H7 (cell line): ENCODE measurements at regions not wholly inside any gene's neighbourhood (a gene's known extent, or its start where the extent isn't known, plus 50 kb on each side); places are given as distances from the start of the nearest gene placed in this dataset.
"Not testable (repeated sequence)": the region's sequence is repeated elsewhere in the genome, so short reads cannot be mapped to it uniquely, and the experiment has no call there.

Source experiments
- DNase-seq: peaks from one replicate; pipeline ENCODE4 v3.0.0; 2012
- H3K27me3 ChIP-seq: 2 replicates; pipeline ENCODE4 v1.6.0; 2011; ENCODE audit warnings: mild to moderate bottlenecking, low read length; ENCODE audit not compliant: control insufficient read depth, insufficient read depth
- H3K36me3 ChIP-seq: replicated peaks from 2 replicates; pipeline ENCODE4 v1.5.1; 2011; ENCODE audit warnings: low read length; ENCODE audit not compliant: control insufficient read depth, insufficient read depth
- H3K4me3 ChIP-seq: 2 replicates; pipeline ENCODE4 v1.5.1; 2011; ENCODE audit warnings: low read depth, mild to moderate bottlenecking, control low read depth, low read length, moderate library complexity; ENCODE audit not compliant: insufficient read depth

GRCh38 chr16:50497592-50497991, 50.6 kb upstream of the NKD1 start:
- Histone ChIP-seq H3K4me3 (no peak overlapping the region), H3K27me3 (no peaks in the 10 kb centered on the region), H3K36me3 (no peaks in the 10 kb centered on the region)
- DNase-seq, result no peak

GRCh38 chr16:50496990-50497389, 51.2 kb upstream of the NKD1 start:
- Histone ChIP-seq H3K36me3 (no peaks in the 10 kb centered on the region), H3K4me3 (no peak overlapping the region), H3K27me3 (no peaks in the 10 kb centered on the region)
- no peak for DNase-seq

DNA sequence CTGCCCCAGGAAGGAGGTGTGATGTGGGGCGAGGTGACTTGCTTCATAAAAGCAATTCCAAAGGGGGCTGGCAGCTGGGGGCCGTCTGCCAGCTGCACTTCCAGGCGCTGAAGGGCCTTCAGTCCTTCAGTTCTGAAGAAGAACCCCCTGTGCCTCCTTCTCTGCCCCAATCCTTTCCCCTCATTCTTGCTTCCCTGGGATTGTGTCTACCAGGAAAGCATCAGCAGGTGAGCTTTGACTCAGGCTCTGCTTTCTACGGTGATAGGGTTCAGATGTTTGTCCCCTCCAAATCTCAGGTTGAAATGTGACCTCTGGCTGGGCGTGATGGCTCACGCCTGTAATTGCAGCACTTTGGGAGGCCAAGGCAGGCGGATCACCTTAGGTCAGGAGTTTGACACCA, 52.5 kb upstream of the NKD1 start:
- no peak for DNase-seq
- H3K36me3 ChIP-seq, result no peaks in the 10 kb centered on the region
- H3K4me3 ChIP-seq, result no peak overlapping the region
- H3K27me3 ChIP-seq, result no peaks in the 10 kb centered on the region

GRCh38 chr16:50494501-50495491, 53.4 kb upstream of the NKD1 start:
- no peak for DNase-seq
- H3K4me3 ChIP-seq, result no peak overlapping the region
- no peaks in the 10 kb centered on the region for H3K27me3 ChIP-seq
- H3K36me3 ChIP-seq, result no peaks in the 10 kb centered on the region

- H3K36me3 ChIP-seq, result no peaks in the 10 kb centered on the region
- no peak for DNase-seq
- no peak overlapping the region for H3K4me3 ChIP-seq
- H3K27me3 ChIP-seq, result no peaks in the 10 kb centered on the region
These were observed 56.7 kb upstream of the NKD1 start for GRCh38 chr16:50491516-50491915.

DNA sequence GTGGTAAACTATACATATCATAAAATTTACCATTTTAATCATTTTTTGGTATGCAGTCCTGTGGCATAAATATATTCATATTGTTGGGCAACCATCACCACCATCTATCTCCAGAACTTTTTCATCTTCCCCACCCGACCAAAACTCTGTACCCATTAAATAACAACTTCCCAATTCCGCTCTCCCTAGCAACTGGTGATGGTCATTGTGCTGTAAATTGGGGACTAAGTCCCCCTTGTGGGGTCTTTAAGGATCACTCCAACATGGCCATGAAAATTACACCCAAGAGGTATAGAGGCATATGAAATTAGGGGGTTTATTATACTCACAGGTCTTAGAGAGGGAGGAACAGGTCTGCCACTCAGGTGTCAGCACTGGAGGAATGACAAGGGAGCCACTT, 57.4 kb upstream of the NKD1 start:
- DNase-seq, result no peak
- H3K4me3 ChIP-seq, result no peak overlapping the region
- H3K36me3 ChIP-seq, result no peaks in the 10 kb centered on the region
- H3K27me3 ChIP-seq, result no peaks in the 10 kb centered on the region

GRCh38 chr16:50489182-50489581, 59.0 kb upstream of the NKD1 start:
- no peak for DNase-seq
- H3K4me3 ChIP-seq, result no peak overlapping the region

GRCh38 chr16:50487528-50487927, 60.7 kb upstream of the NKD1 start:
- DNase-seq, result no peak
- no peaks in the 10 kb centered on the region for H3K36me3 ChIP-seq
- no peak overlapping the region for H3K4me3 ChIP-seq
- H3K27me3 ChIP-seq, result no peaks in the 10 kb centered on the region

More at GRCh38 chr16:50489182-50489581, 59.0 kb upstream of the NKD1 start:
- Histone ChIP-seq H3K27me3 (no peaks in the 10 kb centered on the region), H3K36me3 (no peaks in the 10 kb centered on the region)

DNA sequence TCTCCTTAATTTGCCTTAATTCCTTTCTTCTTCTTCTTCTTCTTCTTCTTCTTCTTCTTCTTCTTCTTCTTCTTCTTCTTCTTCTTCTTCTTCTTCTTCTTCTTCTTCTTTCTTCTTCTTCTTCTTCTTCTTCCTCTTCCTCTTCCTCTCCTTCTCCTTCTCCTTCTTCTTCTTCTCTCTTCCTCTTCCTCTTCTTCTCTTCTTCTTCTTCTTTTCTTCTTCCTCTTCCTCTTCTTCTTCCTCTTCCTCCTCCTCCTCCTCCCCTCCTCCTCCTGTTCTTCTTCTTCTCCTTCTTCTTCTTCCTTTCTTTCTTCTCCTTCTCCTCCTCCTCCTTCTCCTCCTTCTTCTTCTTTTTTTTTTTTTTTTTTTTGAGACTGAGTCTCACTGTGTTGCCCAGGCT, 62.0 kb upstream of the NKD1 start:
- not testable (repeated sequence) for H3K4me3 ChIP-seq, H3K27me3 ChIP-seq, H3K36me3 ChIP-seq, DNase-seq

DNA sequence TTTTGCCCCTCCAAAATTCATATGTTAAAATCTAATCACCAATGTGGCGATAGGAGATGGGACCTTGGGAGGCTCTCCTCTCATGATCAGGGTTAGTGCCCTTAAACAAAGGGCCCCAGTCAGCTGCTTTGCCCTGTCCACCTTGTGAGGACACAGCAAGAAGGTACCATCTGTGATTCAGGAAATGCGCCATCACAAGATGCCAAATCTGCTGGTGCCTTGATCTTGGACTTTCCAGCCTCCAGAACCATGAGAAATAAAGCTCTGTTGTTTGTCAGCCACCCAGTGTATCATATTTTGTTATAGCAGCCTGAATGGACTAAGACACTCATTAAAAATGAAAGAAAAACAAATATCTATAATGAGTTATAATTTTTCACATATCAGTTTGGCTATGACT, 63.0 kb upstream of the NKD1 start:
- no peaks in the 10 kb centered on the region for H3K36me3 ChIP-seq

GRCh38 chr16:50482271-50482670, 65.9 kb upstream of the NKD1 start:
- H3K36me3 ChIP-seq, result no peaks in the 10 kb centered on the region
- H3K27me3 ChIP-seq, result no peaks in the 10 kb centered on the region
- no peak for DNase-seq
- H3K4me3 ChIP-seq, result no peak overlapping the region

More for the DNA sequence above, 63.0 kb upstream of the NKD1 start:
- Histone ChIP-seq H3K27me3 (no peaks in the 10 kb centered on the region), H3K4me3 (no peak overlapping the region)
- no peak for DNase-seq

GRCh38 chr16:50480206-50480605, 68.0 kb upstream of the NKD1 start:
- Histone ChIP-seq H3K4me3 (no peak overlapping the region), H3K27me3 (no peaks in the 10 kb centered on the region)
- DNase-seq, result no peak

DNA sequence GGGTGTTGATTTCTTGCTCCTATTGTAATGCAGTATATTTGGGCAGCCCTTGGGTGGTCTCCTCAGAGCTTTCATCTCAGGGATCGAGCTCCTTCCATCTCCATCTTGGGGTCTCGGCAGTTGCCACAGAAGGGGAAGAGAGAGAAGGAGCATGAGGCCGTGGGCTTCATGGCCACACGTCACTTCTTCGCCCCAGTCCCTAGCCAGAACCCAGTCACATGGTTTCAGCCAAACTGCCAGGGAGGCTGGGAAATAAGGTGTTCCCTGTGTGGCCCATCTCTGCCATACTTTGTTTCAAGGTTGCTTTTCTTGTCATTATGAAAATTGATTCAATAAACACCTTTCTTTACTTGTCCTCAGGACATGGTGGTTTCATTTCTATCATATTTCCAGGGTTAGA, 68.4 kb upstream of the NKD1 start:
- Histone ChIP-seq H3K36me3 (no peaks in the 10 kb centered on the region), H3K4me3 (no peak overlapping the region), H3K27me3 (no peaks in the 10 kb centered on the region)
- DNase-seq, result no peak

More at GRCh38 chr16:50480206-50480605, 68.0 kb upstream of the NKD1 start:
- H3K36me3 ChIP-seq, result no peaks in the 10 kb centered on the region

DNA sequence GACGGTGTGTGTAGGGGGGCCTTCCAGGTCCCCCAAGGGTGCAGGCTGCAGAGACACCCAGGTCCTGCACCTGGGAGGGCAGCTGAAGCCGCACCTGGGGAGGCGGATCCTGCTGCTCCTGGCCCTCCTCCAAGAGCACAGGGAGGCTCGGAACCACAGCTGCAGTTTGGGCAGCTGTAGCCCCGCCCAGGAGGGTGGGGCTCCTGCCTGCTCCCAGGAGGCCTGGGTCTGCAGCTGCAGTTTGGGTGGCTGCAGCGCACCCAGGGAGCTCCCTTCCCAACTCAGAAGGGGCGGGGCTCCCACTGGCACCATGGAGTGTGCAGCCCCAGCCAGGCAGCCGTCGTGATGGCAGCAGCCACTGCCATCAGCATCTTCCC, 69.4 kb upstream of the NKD1 start:
- Histone ChIP-seq H3K4me3 (peak overlapping the region; percentile 8; the same call in 1 of the 2 replicates), H3K27me3 (no peaks in the 10 kb centered on the region), H3K36me3 (no peaks in the 10 kb centered on the region)
- peak; percentile 63 for DNase-seq

DNA sequence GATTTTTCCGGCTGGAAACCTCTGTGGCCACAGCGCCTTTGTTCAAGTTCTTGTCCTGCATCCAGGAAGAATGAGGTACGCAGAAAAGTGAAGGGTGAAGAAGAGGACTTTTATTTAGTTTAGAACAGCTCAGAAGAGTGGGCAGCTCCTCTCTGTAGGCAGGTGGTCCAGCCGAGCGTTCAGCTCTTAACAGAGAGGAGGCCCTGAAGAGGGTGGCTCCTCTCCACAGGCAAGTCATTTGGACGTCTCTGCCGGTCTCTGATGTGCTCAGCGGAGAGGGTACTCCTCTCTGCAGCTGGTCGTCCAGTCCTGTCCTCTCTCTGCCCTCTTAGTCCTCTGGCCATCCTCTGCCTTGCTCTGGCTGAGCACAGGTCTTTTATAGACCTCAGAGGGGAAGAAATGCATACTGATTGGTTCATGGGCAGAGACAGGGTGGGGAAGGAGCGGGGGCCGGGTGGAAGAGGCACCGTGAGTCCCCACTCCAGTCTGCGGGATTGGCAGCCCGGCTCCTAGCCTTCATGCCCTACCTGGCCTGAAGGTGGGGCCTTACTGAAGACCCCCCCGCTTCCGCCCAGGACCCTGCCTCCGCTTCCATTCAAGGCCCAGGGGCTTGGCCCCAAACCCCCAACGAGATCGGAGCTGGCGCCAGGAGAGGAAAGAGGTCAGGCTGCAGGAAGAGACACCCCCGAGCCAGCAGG, 70.0 kb upstream of the NKD1 start:
- peak; percentile 57 for DNase-seq
- peak overlapping the region; percentile 8; the same call in 1 of the 2 replicates for H3K4me3 ChIP-seq
- H3K27me3 ChIP-seq, result no peaks in the 10 kb centered on the region
- no peaks in the 10 kb centered on the region for H3K36me3 ChIP-seq
